ENCODE measurements at regions not wholly inside any gene's neighbourhood (a gene's known extent, or its start where the extent isn't known, plus 50 kb on each side); places are given as distances from the start of the nearest gene placed in this dataset.

GRCh38 chr15:88315221-88315878 lies 58.8 kb upstream of the NTRK3 start:
- DNase-seq (ENCODE audit: low read depth), result no peak

GRCh38 chr15:88312941-88313579 lies 56.5 kb upstream of the NTRK3 start:
- DNase-seq (ENCODE audit: low read depth), result no peak

- no peak for DNase-seq (ENCODE audit: low read depth)
These were observed 52.8 kb upstream of the NTRK3 start for GRCh38 chr15:88309363-88309762.

- no peak for DNase-seq (ENCODE audit: low read depth)
These were observed 50.8 kb upstream of the NTRK3 start for GRCh38 chr15:88307344-88307743.
